ENCODE measurements at regions not wholly inside any gene's neighbourhood (a gene's known extent, or its start where the extent isn't known, plus 50 kb on each side); places are given as distances from the start of the nearest gene placed in this dataset.

GRCh38 chr14:55855751-55856150, 262.5 kb upstream of the PELI2 start:
- TF ChIP-seq SUZ12 (IDR thresholded peaks at IDR 0.05; ENCODE audit: extremely low read depth, insufficient read depth, insufficient read length) (no peak), ZNF274 (IDR thresholded peaks at IDR 0.05; ENCODE audit: low read depth, low read length) (no peak), YY1 (IDR thresholded peaks at IDR 0.05; ENCODE audit: insufficient read depth, insufficient read length) (no peak)
